ENCODE measurements at regions not wholly inside any gene's neighbourhood (a gene's known extent, or its start where the extent isn't known, plus 50 kb on each side); places are given as distances from the start of the nearest gene placed in this dataset.

DNA sequence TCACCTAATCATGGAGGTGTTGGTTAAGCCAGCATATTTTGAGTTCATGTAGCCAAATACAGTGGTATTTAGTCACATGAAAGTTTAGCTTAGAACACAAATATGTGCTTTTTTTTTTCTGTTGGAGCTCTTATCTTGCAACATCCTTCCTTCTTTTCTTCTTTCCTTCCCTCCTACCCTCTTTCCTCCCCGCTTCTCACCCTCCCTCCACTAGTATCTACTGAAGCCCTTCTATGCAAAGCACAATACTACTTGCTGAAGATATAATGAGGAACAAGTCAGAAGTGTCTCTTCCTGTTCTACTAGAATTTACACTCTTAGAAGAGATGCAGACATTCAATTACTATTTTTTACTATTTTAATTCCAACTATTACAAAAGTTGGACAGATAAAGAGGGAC is 105.0 kb upstream of the ITGA4 start:
- TF ChIP-seq GLIS3 (CRISPR knock-in tag; IDR thresholded peaks at IDR 0.05) (no peak), TCF4 (CRISPR knock-in tag; IDR thresholded peaks at IDR 0.05; ENCODE audit: borderline replicate concordance) (no peak), ZFP3 (CRISPR knock-in tag; IDR thresholded peaks at IDR 0.05) (no peak), ZFP30 (CRISPR knock-in tag; IDR thresholded peaks at IDR 0.05) (no peak), ZNF565 (CRISPR knock-in tag; conservative IDR thresholded peaks at IDR 0.05; ENCODE audit: low read depth) (no peak), SNAI2 (CRISPR knock-in tag; IDR thresholded peaks at IDR 0.05) (no peak), TOX (CRISPR knock-in tag; IDR thresholded peaks at IDR 0.05; ENCODE audit: borderline replicate concordance) (no peak), ESRRG (CRISPR knock-in tag; IDR thresholded peaks at IDR 0.05) (no peak), ISL1 (CRISPR knock-in tag; IDR thresholded peaks at IDR 0.05) (no peak)
- TF ChIP-seq, protein P1, sequence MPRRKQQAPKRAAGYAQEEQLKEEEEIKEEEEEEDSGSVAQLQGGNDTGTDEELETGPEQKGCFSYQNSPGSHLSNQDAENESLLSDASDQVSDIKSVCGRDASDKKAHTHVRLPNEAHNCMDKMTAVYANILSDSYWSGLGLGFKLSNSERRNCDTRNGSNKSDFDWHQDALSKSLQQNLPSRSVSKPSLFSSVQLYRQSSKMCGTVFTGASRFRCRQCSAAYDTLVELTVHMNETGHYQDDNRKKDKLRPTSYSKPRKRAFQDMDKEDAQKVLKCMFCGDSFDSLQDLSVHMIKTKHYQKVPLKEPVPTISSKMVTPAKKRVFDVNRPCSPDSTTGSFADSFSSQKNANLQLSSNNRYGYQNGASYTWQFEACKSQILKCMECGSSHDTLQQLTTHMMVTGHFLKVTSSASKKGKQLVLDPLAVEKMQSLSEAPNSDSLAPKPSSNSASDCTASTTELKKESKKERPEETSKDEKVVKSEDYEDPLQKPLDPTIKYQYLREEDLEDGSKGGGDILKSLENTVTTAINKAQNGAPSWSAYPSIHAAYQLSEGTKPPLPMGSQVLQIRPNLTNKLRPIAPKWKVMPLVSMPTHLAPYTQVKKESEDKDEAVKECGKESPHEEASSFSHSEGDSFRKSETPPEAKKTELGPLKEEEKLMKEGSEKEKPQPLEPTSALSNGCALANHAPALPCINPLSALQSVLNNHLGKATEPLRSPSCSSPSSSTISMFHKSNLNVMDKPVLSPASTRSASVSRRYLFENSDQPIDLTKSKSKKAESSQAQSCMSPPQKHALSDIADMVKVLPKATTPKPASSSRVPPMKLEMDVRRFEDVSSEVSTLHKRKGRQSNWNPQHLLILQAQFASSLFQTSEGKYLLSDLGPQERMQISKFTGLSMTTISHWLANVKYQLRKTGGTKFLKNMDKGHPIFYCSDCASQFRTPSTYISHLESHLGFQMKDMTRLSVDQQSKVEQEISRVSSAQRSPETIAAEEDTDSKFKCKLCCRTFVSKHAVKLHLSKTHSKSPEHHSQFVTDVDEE (CRISPR knock-in tag; IDR thresholded peaks at IDR 0.05), result no peak
- TF ChIP-seq, protein P2, sequence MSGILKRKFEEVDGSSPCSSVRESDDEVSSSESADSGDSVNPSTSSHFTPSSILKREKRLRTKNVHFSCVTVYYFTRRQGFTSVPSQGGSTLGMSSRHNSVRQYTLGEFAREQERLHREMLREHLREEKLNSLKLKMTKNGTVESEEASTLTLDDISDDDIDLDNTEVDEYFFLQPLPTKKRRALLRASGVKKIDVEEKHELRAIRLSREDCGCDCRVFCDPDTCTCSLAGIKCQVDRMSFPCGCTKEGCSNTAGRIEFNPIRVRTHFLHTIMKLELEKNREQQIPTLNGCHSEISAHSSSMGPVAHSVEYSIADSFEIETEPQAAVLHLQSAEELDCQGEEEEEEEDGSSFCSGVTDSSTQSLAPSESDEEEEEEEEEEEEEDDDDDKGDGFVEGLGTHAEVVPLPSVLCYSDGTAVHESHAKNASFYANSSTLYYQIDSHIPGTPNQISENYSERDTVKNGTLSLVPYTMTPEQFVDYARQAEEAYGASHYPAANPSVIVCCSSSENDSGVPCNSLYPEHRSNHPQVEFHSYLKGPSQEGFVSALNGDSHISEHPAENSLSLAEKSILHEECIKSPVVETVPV (CRISPR knock-in tag; IDR thresholded peaks at IDR 0.05), result no peak
- TF ChIP-seq, protein P3, sequence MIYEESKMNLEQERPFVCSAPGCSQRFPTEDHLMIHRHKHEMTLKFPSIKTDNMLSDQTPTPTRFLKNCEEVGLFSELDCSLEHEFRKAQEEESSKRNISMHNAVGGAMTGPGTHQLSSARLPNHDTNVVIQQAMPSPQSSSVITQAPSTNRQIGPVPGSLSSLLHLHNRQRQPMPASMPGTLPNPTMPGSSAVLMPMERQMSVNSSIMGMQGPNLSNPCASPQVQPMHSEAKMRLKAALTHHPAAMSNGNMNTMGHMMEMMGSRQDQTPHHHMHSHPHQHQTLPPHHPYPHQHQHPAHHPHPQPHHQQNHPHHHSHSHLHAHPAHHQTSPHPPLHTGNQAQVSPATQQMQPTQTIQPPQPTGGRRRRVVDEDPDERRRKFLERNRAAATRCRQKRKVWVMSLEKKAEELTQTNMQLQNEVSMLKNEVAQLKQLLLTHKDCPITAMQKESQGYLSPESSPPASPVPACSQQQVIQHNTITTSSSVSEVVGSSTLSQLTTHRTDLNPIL (CRISPR knock-in tag; IDR thresholded peaks at IDR 0.05; ENCODE audit: low read depth), result no peak
- TF ChIP-seq, protein P4, sequence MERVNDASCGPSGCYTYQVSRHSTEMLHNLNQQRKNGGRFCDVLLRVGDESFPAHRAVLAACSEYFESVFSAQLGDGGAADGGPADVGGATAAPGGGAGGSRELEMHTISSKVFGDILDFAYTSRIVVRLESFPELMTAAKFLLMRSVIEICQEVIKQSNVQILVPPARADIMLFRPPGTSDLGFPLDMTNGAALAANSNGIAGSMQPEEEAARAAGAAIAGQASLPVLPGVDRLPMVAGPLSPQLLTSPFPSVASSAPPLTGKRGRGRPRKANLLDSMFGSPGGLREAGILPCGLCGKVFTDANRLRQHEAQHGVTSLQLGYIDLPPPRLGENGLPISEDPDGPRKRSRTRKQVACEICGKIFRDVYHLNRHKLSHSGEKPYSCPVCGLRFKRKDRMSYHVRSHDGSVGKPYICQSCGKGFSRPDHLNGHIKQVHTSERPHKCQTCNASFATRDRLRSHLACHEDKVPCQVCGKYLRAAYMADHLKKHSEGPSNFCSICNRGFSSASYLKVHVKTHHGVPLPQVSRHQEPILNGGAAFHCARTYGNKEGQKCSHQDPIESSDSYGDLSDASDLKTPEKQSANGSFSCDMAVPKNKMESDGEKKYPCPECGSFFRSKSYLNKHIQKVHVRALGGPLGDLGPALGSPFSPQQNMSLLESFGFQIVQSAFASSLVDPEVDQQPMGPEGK (CRISPR knock-in tag; IDR thresholded peaks at IDR 0.05; ENCODE audit: borderline replicate concordance), result no peak
- no peak for ATAC-seq

DNA sequence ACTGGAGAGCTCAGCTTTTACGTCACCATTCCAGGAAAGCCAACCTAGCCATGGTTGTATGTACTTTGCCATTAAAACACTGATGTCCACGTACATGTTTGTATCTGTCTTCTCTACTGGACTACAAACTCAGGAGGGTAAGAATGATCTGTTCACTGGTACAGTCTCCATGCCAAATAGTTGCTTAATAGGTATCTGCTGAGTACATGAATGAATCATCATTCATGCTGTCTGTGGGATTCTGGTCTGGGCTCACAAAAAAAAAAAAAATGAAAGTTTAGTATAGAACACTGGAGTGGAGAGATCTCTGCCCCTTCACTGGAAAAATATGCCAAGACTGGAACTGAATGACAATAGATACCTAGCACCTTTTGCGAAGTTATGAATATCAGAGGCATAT is 102.6 kb upstream of the ITGA4 start:
- ATAC-seq, result peak; percentile 75

DNA sequence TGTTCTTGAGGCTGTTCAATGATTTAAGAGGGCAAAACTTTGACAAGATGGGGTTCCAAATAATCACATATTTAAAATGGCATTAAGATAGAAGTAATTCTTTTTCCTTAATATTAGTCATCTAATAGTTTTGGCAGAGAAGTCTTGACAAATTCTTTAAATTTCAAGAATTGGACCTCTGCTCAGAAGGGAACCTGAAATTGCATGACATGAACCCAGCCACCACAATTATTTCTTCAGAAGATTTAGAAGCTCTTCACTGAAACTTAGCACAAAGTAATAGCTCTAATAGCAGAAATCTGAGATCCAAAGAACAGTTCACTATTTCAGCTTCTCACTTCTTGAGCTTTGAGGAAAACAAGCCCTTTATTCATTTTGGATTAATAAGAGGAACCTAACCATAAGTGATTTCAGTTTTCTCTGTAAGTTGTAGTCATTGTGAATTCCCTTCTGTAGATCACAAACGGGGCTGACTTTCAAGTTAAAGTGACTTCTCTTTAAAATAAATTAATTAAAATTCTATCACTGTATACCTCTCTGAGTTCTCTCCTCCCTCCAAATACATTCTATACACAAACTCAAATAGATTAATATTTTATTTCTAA is 100.6 kb upstream of the ITGA4 start:
- ATAC-seq, result no peak
- TF ChIP-seq, protein P1 (CRISPR knock-in tag; IDR thresholded peaks at IDR 0.05), result no peak
- TF ChIP-seq TCF4 (CRISPR knock-in tag; IDR thresholded peaks at IDR 0.05; ENCODE audit: borderline replicate concordance) (no peak), PPARA (CRISPR knock-in tag; IDR thresholded peaks at IDR 0.05; ENCODE audit: borderline replicate concordance) (no peak), ZNF70 (CRISPR knock-in tag; IDR thresholded peaks at IDR 0.05) (no peak)
- TF ChIP-seq, protein P2 (CRISPR knock-in tag; IDR thresholded peaks at IDR 0.05), result no peak

More for the DNA sequence above, 102.6 kb upstream of the ITGA4 start:
- TF ChIP-seq SNAI2 (CRISPR knock-in tag; IDR thresholded peaks at IDR 0.05), result no peak
- TF ChIP-seq ARNTL (CRISPR knock-in tag; IDR thresholded peaks at IDR 0.05; ENCODE audit: borderline replicate concordance, low read depth), result no peak
- TF ChIP-seq ZNF70 (CRISPR knock-in tag; IDR thresholded peaks at IDR 0.05), result no peak
- TF ChIP-seq ISL1 (CRISPR knock-in tag; IDR thresholded peaks at IDR 0.05), result peak; percentile 33; the same call in 1 of the 2 replicates
- TF ChIP-seq TCF4 (CRISPR knock-in tag; IDR thresholded peaks at IDR 0.05; ENCODE audit: borderline replicate concordance), result no peak
- no peak for TF ChIP-seq ZNF8 (CRISPR knock-in tag; IDR thresholded peaks at IDR 0.05)
- TF ChIP-seq, protein P4 (CRISPR knock-in tag; IDR thresholded peaks at IDR 0.05; ENCODE audit: borderline replicate concordance), result no peak
- no peak for TF ChIP-seq TOX (CRISPR knock-in tag; IDR thresholded peaks at IDR 0.05; ENCODE audit: borderline replicate concordance)
- no peak for TF ChIP-seq BACH2 (CRISPR knock-in tag; IDR thresholded peaks at IDR 0.05; ENCODE audit: borderline replicate concordance)

Data from SK-N-SH treated with all-trans-retinoic acid at 6 μM for 48 hours (cell line).